Esophagus muscularis mucosa (tissue), 4 donors: ENCODE measurements at regions not wholly inside any gene's neighbourhood (a gene's known extent, or its start where the extent isn't known, plus 50 kb on each side); places are given as distances from the start of the nearest gene placed in this dataset.

Experiments used
- DNase-seq: peaks from one replicate; pipeline ENCODE4 v3.0.0-alpha.2; 2017; ENCODE audit errors: extremely low spot score
- H3K27ac ChIP-seq, 4 donors: fragments of 200-600 bp; sonication (generic); replicated peaks in 1 of 4; 1 replicate in 3 of 4; 2 replicates in 1 of 4; pipeline ENCODE4 v1.5.1; 2016 to 2019; ENCODE audit warnings: mild to moderate bottlenecking in 1 of 4
- H3K27me3 ChIP-seq, 4 donors: fragments of 200-600 bp; sonication (generic); one replicate each; pipeline versions ENCODE4 v1.5.1 to v1.6.0; 2016 to 2019
- H3K36me3 ChIP-seq, 4 donors: fragments of 200-600 bp; sonication (generic); one replicate each; pipeline ENCODE4 v1.5.1; 2016 to 2019
- H3K4me1 ChIP-seq, 4 donors: fragments of 200-600 bp; sonication (generic); one replicate each; pipeline ENCODE4 v1.5.1; 2016 to 2019
- H3K4me3 ChIP-seq, 4 donors: fragments of 200-600 bp; sonication (generic); 1 replicate in 2 of 4; 2 replicates in 2 of 4; pipeline ENCODE4 v1.5.1; 2016 to 2019; ENCODE audit warnings: mild to moderate bottlenecking in 4 of 4, moderate library complexity in 1 of 4
- H3K9me3 ChIP-seq, 4 donors: fragments of 200-600 bp; sonication (generic); 1 replicate in 3 of 4; 2 replicates in 1 of 4; pipeline ENCODE4 v1.5.1; 2016 to 2019
- EP300 ChIP-seq: sonication (generic); formaldehyde crosslinking; IDR thresholded peaks from one replicate; pipeline ENCODE4 v1.6.1; 2017; ENCODE audit warnings: antibody characterized with exemption
- POLR2A ChIP-seq: fragments of 450-650 bp; IDR thresholded peaks from one replicate; pipeline ENCODE4 v1.6.1; 2017; ENCODE audit warnings: antibody characterized with exemption, moderate library complexity, mild to moderate bottlenecking, low read depth
- POLR2AphosphoS5 ChIP-seq, 2 donors: sonication (generic); formaldehyde crosslinking; IDR thresholded peaks; one replicate each; pipeline ENCODE4 v1.6.1; 2017; ENCODE audit warnings: antibody characterized with exemption in 2 of 2
- WGBS: methylation state at CpG from one replicate; pipeline ENCODE4 v1.1.5; 2018; 5-methylcytosine and 5-hydroxymethylcytosine counted together
- intact Hi-C: fragments of 100-400 bp; cut with DNase I; formaldehyde crosslinking; loops from one replicate; pipeline ENCODE4 v1.15.1; 2023
- TF ChIP-seq, protein P1 (sequence below), 3 experiments: fragments of 200-600 bp in 2 of 3; fragments of 450-650 bp in 1 of 3; sonication (generic) in 2 of 3; IDR thresholded peaks; one replicate each; pipeline ENCODE4 v1.5.1; 2017 to 2019; ENCODE audit warnings: antibody characterized with exemption in 3 of 3, mild to moderate bottlenecking in 2 of 3, moderate library complexity in 1 of 3

DNA sequence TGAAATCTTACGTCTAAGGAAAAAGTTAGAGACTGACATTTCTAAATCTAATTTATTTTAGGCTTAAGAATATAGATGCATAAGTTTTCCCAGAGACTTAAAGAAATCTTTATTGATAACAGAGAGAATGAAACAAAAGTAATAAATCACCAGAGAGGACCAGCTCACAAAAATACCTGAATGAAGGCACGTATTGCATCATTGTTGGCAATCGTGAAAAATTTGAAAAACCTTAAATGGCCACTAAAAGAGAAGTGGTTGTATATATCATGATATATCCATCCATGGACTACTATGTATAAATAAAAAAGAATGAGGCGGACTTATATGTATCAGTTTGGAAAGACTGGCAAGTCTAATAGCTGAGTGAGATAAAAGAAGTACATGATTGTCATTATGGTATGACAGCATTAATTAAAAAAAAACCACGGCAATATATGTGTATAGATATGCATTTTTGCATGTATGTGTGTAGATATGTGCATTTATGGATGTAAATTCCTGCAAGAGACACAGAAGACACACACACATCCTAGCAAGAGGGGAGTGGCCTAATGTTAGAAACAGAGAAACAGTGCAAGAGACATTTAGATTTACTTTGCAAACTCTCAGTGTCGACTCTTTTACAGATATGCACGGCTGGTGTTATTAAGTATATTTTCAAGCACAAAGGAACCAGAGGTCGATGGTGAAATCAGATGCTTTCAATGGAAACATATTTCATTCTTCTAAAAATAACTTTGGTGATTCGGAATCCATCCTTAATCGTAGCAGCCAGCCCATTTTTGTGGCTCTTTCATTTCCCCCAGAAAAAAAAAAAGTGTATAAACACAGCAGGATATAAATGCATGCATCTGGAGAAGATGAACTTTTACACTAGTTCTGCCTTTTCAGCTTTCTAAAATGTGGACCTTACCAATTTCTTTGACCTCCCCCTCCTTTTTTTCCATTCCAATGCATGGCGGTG lies 156.1 kb upstream of the SALL4 start:
- Histone ChIP-seq H3K9me3 (no peaks in the 10 kb centered on the region), H3K4me3 (no peak overlapping the region), H3K27ac (no peak overlapping the region), H3K36me3 (no peaks in the 10 kb centered on the region), H3K27me3 (peaks cover 0 to 7% (median 0%) of the 10 kb centered on the region in 4 donors), H3K4me1 (no peaks in the 10 kb centered on the region)
- no peak for DNase-seq
- intact Hi-C loops: no loop called here
- TF ChIP-seq, protein P1, sequence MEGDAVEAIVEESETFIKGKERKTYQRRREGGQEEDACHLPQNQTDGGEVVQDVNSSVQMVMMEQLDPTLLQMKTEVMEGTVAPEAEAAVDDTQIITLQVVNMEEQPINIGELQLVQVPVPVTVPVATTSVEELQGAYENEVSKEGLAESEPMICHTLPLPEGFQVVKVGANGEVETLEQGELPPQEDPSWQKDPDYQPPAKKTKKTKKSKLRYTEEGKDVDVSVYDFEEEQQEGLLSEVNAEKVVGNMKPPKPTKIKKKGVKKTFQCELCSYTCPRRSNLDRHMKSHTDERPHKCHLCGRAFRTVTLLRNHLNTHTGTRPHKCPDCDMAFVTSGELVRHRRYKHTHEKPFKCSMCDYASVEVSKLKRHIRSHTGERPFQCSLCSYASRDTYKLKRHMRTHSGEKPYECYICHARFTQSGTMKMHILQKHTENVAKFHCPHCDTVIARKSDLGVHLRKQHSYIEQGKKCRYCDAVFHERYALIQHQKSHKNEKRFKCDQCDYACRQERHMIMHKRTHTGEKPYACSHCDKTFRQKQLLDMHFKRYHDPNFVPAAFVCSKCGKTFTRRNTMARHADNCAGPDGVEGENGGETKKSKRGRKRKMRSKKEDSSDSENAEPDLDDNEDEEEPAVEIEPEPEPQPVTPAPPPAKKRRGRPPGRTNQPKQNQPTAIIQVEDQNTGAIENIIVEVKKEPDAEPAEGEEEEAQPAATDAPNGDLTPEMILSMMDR (IDR thresholded peaks at IDR 0.05): no peak
- no peak for TF ChIP-seq POLR2AphosphoS5 (IDR thresholded peaks at IDR 0.05)
- no peak for TF ChIP-seq POLR2A
- no peak for TF ChIP-seq EP300
- WGBS: 54% methylated on average over 11 of the region's 11 CpGs

GRCh38 chr20:51955756-51956155 lies 153.4 kb upstream of the SALL4 start:
- TF ChIP-seq POLR2A: no peak
- TF ChIP-seq, protein P1 (IDR thresholded peaks at IDR 0.05): no peak
- no peak for TF ChIP-seq POLR2AphosphoS5 (IDR thresholded peaks at IDR 0.05)
- no peak for TF ChIP-seq EP300

DNA sequence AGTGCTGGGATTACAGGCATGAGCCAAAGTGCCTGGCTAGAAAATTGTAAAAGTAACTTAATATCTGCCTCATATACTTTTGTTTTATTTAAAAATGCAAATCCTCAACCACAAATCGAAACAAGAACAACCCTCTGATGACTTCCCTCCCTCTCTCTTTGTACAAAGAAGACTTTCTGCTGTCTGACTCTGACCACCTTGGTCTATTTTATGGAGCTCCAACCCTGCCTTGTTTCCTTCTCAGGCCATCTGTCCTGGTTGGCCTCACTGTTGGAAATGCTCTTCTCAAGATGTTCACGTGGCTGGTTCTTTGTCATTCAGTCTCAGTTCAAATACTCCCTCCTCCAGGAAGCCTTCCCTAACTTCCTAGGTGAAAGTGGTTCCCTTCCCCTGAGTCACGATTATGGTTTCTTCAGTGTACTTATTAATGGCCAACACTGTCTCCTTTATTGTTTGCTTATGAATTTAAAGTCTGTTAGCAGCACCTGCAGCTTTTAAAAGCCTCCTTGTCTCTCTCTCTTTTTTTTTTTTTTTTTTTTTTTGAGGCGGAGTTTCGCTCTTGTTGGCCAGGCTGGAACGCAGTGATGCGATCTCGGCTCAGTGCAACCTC lies 151.5 kb upstream of the SALL4 start:
- Histone ChIP-seq H3K27me3 (no peaks in the 10 kb centered on the region), H3K4me1 (no peaks in the 10 kb centered on the region), H3K36me3 (no peaks in the 10 kb centered on the region), H3K4me3 (no peak overlapping the region), H3K27ac (no peak overlapping the region), H3K9me3 (no peaks in the 10 kb centered on the region)
- intact Hi-C loops: no loop called here
- no peak for DNase-seq
- WGBS: 86% methylated on average over 8 of the region's 8 CpGs
- TF ChIP-seq EP300: no peak
- TF ChIP-seq POLR2A: no peak
- TF ChIP-seq POLR2AphosphoS5 (IDR thresholded peaks at IDR 0.05): no peak
- TF ChIP-seq, protein P1 (IDR thresholded peaks at IDR 0.05): no peak

More at GRCh38 chr20:51955756-51956155, 153.4 kb upstream of the SALL4 start:
- H3K36me3 ChIP-seq: no peaks in the 10 kb centered on the region
- WGBS: 97% methylated on average over 3 of the region's 3 CpGs
- H3K4me3 ChIP-seq: no peak overlapping the region
- H3K9me3 ChIP-seq: no peaks in the 10 kb centered on the region
- no peak for DNase-seq
- intact Hi-C loops: no loop called here
- H3K27ac ChIP-seq: no peak overlapping the region
- no peaks in the 10 kb centered on the region for H3K4me1 ChIP-seq
- no peaks in the 10 kb centered on the region for H3K27me3 ChIP-seq

DNA sequence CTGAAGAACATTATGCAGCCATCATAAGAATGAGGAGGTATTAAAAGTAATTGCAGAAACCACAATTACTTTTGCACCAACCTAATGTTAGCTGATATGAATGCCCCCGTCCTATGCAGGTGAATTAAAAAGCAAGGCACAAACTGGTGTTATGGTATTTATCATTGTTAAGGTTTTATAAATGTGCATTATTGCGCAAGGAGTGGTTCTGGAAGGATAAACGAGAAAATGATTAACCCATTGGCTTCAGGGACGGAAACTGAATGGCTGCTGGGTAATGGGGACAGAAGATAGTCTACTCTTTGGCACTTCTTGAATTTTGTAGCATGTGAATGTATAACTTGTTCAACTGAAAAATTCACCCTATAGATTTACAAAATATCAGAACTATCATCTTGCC lies 148.6 kb upstream of the SALL4 start:
- H3K4me3 ChIP-seq: no peak overlapping the region

More for the DNA sequence above, 148.6 kb upstream of the SALL4 start:
- intact Hi-C loops: no loop called here
- Histone ChIP-seq H3K36me3 (no peaks in the 10 kb centered on the region), H3K9me3 (no peaks in the 10 kb centered on the region), H3K27ac (no peak overlapping the region), H3K27me3 (no peaks in the 10 kb centered on the region), H3K4me1 (no peaks in the 10 kb centered on the region)
- TF ChIP-seq POLR2AphosphoS5 (IDR thresholded peaks at IDR 0.05) (no peak), EP300 (no peak)
- TF ChIP-seq, protein P1 (IDR thresholded peaks at IDR 0.05): no peak
- no peak for DNase-seq
- 82% methylated on average over 4 of the region's 4 CpGs for WGBS
